HK-2 (cell line): ENCODE measurements at regions not wholly inside any gene's neighbourhood (a gene's known extent, or its start where the extent isn't known, plus 50 kb on each side); places are given as distances from the start of the nearest gene placed in this dataset.
"Not testable (repeated sequence)": the region's sequence is repeated elsewhere in the genome, so short reads cannot be mapped to it uniquely, and the experiment has no call there.

Experiments
- DNase-seq: peaks from one replicate; pipeline ENCODE4 v3.0.0-alpha.2; 2018; ENCODE audit not compliant: unreplicated experiment

GRCh38 chr4:26208237-26208994 is 112.4 kb upstream of the RBPJ start:
- DNase-seq, result no peak

- not testable (repeated sequence) for DNase-seq
Observed at GRCh38 chr4:26209378-26209777, 111.4 kb upstream of the RBPJ start.

GRCh38 chr4:26212528-26212927 is 108.3 kb upstream of the RBPJ start:
- DNase-seq, result no peak

GRCh38 chr4:26213317-26213716 is 107.5 kb upstream of the RBPJ start:
- DNase-seq, result no peak

- no peak for DNase-seq
Observed at GRCh38 chr4:26214994-26215393, 105.8 kb upstream of the RBPJ start.

- DNase-seq, result no peak
Observed at GRCh38 chr4:26215725-26216124, 105.1 kb upstream of the RBPJ start.

- DNase-seq, result no peak
Observed at GRCh38 chr4:26217481-26217880, 103.3 kb upstream of the RBPJ start.

- no peak for DNase-seq
Observed at GRCh38 chr4:26217961-26218676, 102.7 kb upstream of the RBPJ start.

- no peak for DNase-seq
Observed at GRCh38 chr4:26218677-26219605, 101.9 kb upstream of the RBPJ start.

GRCh38 chr4:26220696-26221095 is 100.1 kb upstream of the RBPJ start:
- DNase-seq, result no peak

GRCh38 chr4:26223155-26223554 is 97.7 kb upstream of the RBPJ start:
- no peak for DNase-seq

- DNase-seq, result no peak
Observed at GRCh38 chr4:26226629-26227376, 94.0 kb upstream of the RBPJ start.

- no peak for DNase-seq
Observed at GRCh38 chr4:26227601-26228229, 93.1 kb upstream of the RBPJ start.

- DNase-seq, result no peak
Observed at GRCh38 chr4:26228883-26229282, 91.9 kb upstream of the RBPJ start.

- DNase-seq, result no peak
Observed at GRCh38 chr4:26229974-26230373, 90.8 kb upstream of the RBPJ start.

GRCh38 chr4:26233350-26233749 is 87.5 kb upstream of the RBPJ start:
- DNase-seq, result no peak

GRCh38 chr4:26235500-26235899 is 85.3 kb upstream of the RBPJ start:
- DNase-seq, result no peak

GRCh38 chr4:26237916-26238315 is 82.9 kb upstream of the RBPJ start:
- DNase-seq, result no peak

- DNase-seq, result no peak
Observed at GRCh38 chr4:26238426-26238777, 82.4 kb upstream of the RBPJ start.

GRCh38 chr4:26238778-26239679 is 81.8 kb upstream of the RBPJ start:
- DNase-seq, result no peak
